ENCODE measurements at regions not wholly inside any gene's neighbourhood (a gene's known extent, or its start where the extent isn't known, plus 50 kb on each side); places are given as distances from the start of the nearest gene placed in this dataset.

DNA sequence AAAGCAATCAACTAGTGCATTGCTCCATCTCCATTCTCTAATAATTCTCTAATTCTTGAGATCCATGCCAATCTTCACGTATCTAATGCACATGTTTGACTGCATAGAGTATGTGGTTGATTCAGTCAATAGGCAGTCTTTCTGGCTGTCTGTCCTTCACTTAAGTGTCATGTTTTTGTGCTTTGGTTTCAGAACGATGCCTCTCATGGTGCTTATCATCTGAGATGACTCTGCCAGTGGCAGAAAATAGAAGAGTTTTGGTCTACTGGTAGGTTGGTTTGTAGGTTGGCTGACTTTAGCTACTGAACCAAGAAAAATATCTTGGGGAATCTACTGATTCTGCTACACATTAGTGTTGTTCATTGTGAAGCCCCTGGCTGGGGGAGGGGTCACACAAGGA, 364.2 kb downstream of the SFMBT2 start:
- H3K4me3 ChIP-seq (ENCODE audit: low read length): no peak overlapping the region
- TF ChIP-seq, protein P1, sequence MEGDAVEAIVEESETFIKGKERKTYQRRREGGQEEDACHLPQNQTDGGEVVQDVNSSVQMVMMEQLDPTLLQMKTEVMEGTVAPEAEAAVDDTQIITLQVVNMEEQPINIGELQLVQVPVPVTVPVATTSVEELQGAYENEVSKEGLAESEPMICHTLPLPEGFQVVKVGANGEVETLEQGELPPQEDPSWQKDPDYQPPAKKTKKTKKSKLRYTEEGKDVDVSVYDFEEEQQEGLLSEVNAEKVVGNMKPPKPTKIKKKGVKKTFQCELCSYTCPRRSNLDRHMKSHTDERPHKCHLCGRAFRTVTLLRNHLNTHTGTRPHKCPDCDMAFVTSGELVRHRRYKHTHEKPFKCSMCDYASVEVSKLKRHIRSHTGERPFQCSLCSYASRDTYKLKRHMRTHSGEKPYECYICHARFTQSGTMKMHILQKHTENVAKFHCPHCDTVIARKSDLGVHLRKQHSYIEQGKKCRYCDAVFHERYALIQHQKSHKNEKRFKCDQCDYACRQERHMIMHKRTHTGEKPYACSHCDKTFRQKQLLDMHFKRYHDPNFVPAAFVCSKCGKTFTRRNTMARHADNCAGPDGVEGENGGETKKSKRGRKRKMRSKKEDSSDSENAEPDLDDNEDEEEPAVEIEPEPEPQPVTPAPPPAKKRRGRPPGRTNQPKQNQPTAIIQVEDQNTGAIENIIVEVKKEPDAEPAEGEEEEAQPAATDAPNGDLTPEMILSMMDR (IDR thresholded peaks at IDR 0.05; ENCODE audit: insufficient read depth, low read depth, low read length, missing control alignments): no peak
- no peak for DNase-seq (ENCODE audit: low read depth)

DNA sequence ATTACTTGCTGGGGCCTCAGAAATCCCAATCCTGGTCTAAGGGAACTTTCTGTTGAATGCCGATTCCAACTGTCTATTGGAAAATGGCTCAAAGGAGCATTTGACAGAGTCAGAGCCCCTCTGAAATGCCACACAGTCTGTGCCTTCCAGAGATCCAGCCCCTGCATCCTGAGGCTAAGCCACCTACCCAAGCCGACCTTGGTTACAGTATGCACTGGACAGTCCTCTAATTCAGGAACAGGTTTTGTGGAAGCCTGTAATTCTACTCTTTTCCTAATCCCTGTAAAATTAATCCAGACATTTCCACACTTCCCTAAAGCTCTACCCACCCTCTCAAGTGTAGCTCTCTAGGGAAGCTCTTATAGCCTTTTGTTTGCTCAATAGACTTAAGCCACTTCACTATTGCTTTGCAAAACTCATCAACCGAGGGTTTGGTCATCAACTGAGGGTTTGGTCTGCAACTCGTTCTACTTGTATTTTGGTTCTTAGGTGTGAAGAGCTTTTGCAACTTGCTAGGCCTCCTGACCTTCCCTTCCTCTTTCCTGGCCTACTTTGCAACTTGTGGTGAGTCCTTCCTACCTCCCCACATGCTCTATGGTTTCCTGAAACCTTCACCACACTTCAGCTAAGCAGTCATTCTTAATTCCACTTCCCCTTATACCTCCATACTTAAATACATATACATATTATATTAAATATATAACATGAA, 364.8 kb downstream of the SFMBT2 start:
- TF ChIP-seq, protein P1 (IDR thresholded peaks at IDR 0.05; ENCODE audit: insufficient read depth, low read depth, low read length, missing control alignments): no peak
- no peak overlapping the region for H3K4me3 ChIP-seq (ENCODE audit: low read length)
- DNase-seq (ENCODE audit: low read depth): no peak

DNA sequence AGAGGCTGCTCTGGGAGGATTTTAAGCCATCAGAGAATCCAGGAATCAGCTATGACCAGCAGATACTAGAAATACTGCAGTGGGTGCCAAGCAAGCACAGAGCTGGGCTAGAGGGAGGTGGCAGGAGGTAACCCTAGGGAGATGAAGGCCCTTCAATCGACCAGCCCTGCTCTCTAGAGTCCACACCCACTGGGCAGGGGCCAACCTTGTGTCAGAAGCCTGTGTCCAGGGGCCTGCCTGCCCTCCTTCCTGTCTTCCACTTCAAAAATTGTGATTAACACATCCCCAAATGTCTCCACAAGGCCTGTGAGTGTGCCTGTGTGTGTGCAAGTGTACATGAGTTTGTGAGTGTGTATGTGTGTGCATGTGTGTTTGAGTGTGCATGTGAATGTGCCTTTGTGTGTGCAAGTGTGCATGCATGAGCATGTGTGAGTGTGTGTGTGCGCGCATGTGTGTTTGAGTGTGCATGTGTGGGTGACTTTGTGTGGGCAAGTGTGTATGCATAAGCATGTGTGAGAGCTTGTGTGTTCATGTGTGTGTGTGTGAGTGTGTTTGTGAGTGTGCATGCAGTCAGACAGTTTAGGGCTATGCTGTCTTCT, 367.7 kb downstream of the SFMBT2 start:
- DNase-seq (ENCODE audit: low read depth): no peak
- TF ChIP-seq, protein P1 (IDR thresholded peaks at IDR 0.05; ENCODE audit: insufficient read depth, low read depth, low read length, missing control alignments): no peak
- no peak overlapping the region for H3K4me3 ChIP-seq (ENCODE audit: low read length)

DNA sequence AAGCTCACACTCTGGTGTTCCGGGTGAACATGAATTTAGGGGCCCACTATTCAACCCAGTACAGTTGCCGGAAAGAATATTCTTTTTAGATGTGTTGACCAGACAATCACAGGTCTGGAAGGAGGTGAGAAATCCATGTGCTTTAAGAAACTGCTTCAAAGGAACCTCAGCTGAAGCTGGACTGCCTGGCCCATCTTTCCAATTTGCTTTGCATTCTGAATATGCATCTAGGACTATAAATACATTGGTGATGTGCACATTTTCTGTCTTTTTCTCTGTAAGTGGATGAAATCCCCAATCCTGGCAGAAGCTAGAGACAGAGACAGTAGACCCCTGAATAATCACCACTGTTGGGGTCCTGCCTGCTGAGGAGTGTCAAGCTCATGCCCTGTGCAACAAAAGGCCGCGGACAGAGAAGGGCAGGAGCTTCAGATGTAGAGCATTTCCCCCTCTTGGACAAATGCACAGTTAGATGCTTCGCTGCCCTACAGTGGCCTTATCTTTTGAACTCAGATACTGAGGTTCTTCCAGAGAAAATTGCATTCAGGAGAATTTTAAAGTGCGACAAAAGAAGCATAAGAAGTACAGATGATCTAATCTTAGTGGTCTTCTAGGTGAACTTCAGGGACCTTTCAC, 368.3 kb downstream of the SFMBT2 start:
- H3K4me3 ChIP-seq (ENCODE audit: low read length): no peak overlapping the region
- DNase-seq (ENCODE audit: low read depth): no peak
- TF ChIP-seq, protein P1 (IDR thresholded peaks at IDR 0.05; ENCODE audit: insufficient read depth, low read depth, low read length, missing control alignments): no peak

DNA sequence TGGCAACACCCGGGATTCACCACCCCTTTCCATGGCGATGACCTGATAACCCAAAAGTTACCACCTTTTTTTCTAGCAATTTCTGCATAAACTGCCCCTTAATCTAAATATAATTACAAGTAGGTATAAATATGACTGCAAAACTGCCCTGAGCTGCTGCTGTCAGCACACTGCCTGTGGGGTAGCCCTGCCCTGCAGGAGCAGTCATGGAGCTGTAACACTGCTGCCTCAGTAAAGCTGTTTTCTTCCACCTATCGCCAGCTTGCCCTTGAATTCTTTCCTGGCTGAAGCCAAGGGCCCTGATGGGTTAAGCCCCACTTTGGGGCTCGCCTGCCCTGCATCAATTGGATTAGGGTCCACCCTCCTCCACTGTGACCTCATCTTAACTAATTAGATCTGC, 368.8 kb downstream of the SFMBT2 start:
- DNase-seq (ENCODE audit: low read depth): no peak
- TF ChIP-seq, protein P1 (IDR thresholded peaks at IDR 0.05; ENCODE audit: insufficient read depth, low read depth, low read length, missing control alignments): no peak
- H3K4me3 ChIP-seq (ENCODE audit: low read length): no peak overlapping the region

DNA sequence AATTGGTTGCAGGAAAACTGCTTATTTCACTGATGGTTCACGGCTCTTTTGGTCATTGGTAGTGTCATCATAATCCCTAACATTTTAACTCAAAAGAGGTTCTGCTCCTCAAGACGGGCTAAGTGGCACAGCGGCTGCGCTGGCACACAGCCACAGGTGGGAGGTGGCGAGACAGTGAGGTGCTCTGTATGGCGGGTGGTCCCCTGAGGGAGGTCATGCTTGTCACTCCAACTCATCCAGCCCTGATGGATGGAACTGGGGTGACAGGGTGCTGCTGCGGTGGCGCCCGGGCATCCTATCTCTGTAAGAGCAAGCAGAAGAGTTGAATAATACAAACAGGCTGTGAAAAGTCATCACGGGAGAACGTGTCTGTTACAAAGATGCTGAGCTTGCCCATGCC, 370.2 kb downstream of the SFMBT2 start:
- TF ChIP-seq, protein P1 (IDR thresholded peaks at IDR 0.05; ENCODE audit: insufficient read depth, low read depth, low read length, missing control alignments): no peak
- no peak for DNase-seq (ENCODE audit: low read depth)
- no peak overlapping the region for H3K4me3 ChIP-seq (ENCODE audit: low read length)

Data from epithelial cell of esophagus (primary cell).